Effector memory CD8-positive, alpha-beta T cell (primary cell): ENCODE measurements at regions not wholly inside any gene's neighbourhood (a gene's known extent, or its start where the extent isn't known, plus 50 kb on each side); places are given as distances from the start of the nearest gene placed in this dataset.

Experiments used
- ATAC-seq: fragments of 150-1000 bp; cut with Tn5 transposase; replicated peaks from 2 replicates; pipeline ENCODE4 v1.10.0; 2021; ENCODE audit warnings: mild to moderate bottlenecking, moderate library complexity
- DNase-seq, 3 experiments: peaks; one replicate each; pipeline ENCODE4 v3.0.0; 2021
- H3K27ac Mint-ChIP-seq, 2 donors: one replicate each; pipeline ENCODE4 v1.8.0; 2022; ENCODE audit warnings: mild to moderate bottlenecking in 2 of 2, mixed read lengths in 2 of 2, moderate library complexity in 2 of 2
- H3K27me3 Mint-ChIP-seq, 2 donors: one replicate each; pipeline ENCODE4 v1.8.0; 2022; ENCODE audit warnings: mixed read lengths in 2 of 2
- H3K36me3 Mint-ChIP-seq: one replicate; pipeline ENCODE4 v1.8.0; 2022; ENCODE audit warnings: mild to moderate bottlenecking, moderate library complexity, mixed read lengths; ENCODE audit not compliant: insufficient read depth
- H3K4me1 Mint-ChIP-seq, 2 donors: one replicate each; pipeline ENCODE4 v1.8.0; 2022; ENCODE audit warnings: low read depth in 2 of 2, mixed read lengths in 2 of 2
- H3K4me3 Mint-ChIP-seq, 2 donors: one replicate each; pipeline ENCODE4 v1.8.0; 2022; ENCODE audit warnings: mild to moderate bottlenecking in 2 of 2, mixed read lengths in 2 of 2, moderate library complexity in 2 of 2
- H3K9me3 Mint-ChIP-seq, 2 donors: one replicate each; pipeline ENCODE4 v1.8.0; 2022; ENCODE audit warnings: mixed read lengths in 2 of 2

- ATAC-seq: no peak
- Mint-ChIP-seq H3K4me1 (no peaks in the 10 kb centered on the region), H3K4me3 (no peak overlapping the region), H3K27ac (no peak overlapping the region), H3K36me3 (no peaks in the 10 kb centered on the region), H3K9me3 (peaks cover 0 to 3% of the 10 kb centered on the region in 2 donors), H3K27me3 (peaks cover 0 to 3% of the 10 kb centered on the region in 2 donors)
- DNase-seq: no peak
These were observed 286.4 kb upstream of the MEOX2 start for GRCh38 chr7:15972862-15973275.

GRCh38 chr7:15967551-15967950 is 281.1 kb upstream of the MEOX2 start:
- Mint-ChIP-seq H3K9me3 (no peaks in the 10 kb centered on the region), H3K27ac (no peak overlapping the region), H3K4me1 (no peaks in the 10 kb centered on the region), H3K36me3 (no peaks in the 10 kb centered on the region), H3K4me3 (no peak overlapping the region), H3K27me3 (no peaks in the 10 kb centered on the region)
- no peak for DNase-seq
- no peak for ATAC-seq

- no peak for ATAC-seq
- Mint-ChIP-seq H3K4me1 (no peaks in the 10 kb centered on the region), H3K4me3 (no peak overlapping the region), H3K36me3 (no peaks in the 10 kb centered on the region), H3K27me3 (no peaks in the 10 kb centered on the region), H3K27ac (no peak overlapping the region), H3K9me3 (no peaks in the 10 kb centered on the region)
- DNase-seq: no peak
These were observed 280.6 kb upstream of the MEOX2 start for GRCh38 chr7:15967121-15967520.

- ATAC-seq (no peak), DNase-seq (no peak)
- no peaks in the 10 kb centered on the region for H3K36me3 Mint-ChIP-seq
- H3K27me3 Mint-ChIP-seq: no peaks in the 10 kb centered on the region
- no peak overlapping the region for H3K27ac Mint-ChIP-seq
- H3K4me3 Mint-ChIP-seq: no peak overlapping the region
- H3K9me3 Mint-ChIP-seq: peaks cover 0 to 2% of the 10 kb centered on the region in 2 donors
- no peaks in the 10 kb centered on the region for H3K4me1 Mint-ChIP-seq
These were observed 276.7 kb upstream of the MEOX2 start for GRCh38 chr7:15963206-15963605.

GRCh38 chr7:15954671-15955354 is 268.3 kb upstream of the MEOX2 start:
- Mint-ChIP-seq H3K4me1 (no peaks in the 10 kb centered on the region), H3K27ac (no peak overlapping the region), H3K4me3 (no peak overlapping the region), H3K27me3 (no peaks in the 10 kb centered on the region), H3K36me3 (no peaks in the 10 kb centered on the region), H3K9me3 (peaks cover 0 to 10% of the 10 kb centered on the region in 2 donors)
- ATAC-seq (no peak), DNase-seq (no peak)

- H3K27me3 Mint-ChIP-seq: no peaks in the 10 kb centered on the region
- H3K36me3 Mint-ChIP-seq: no peaks in the 10 kb centered on the region
- no peak overlapping the region for H3K27ac Mint-ChIP-seq
- DNase-seq (no peak), ATAC-seq (no peak)
- no peaks in the 10 kb centered on the region for H3K4me1 Mint-ChIP-seq
- no peak overlapping the region for H3K4me3 Mint-ChIP-seq
- peaks cover 0 to 8% of the 10 kb centered on the region in 2 donors for H3K9me3 Mint-ChIP-seq
These were observed 263.8 kb upstream of the MEOX2 start for GRCh38 chr7:15950299-15950698.

- H3K4me3 Mint-ChIP-seq: no peak overlapping the region
- no peaks in the 10 kb centered on the region for H3K27me3 Mint-ChIP-seq
- no peak for ATAC-seq
- no peak overlapping the region for H3K27ac Mint-ChIP-seq
- no peaks in the 10 kb centered on the region for H3K4me1 Mint-ChIP-seq
- H3K36me3 Mint-ChIP-seq: no peaks in the 10 kb centered on the region
- peaks cover 0 to 4% of the 10 kb centered on the region in 2 donors for H3K9me3 Mint-ChIP-seq
- DNase-seq: no peak
These were observed 261.3 kb upstream of the MEOX2 start for GRCh38 chr7:15947754-15948153.

GRCh38 chr7:15938115-15938514 is 251.6 kb upstream of the MEOX2 start:
- no peak overlapping the region for H3K27ac Mint-ChIP-seq
- peaks cover 0 to 2% of the 10 kb centered on the region in 2 donors for H3K9me3 Mint-ChIP-seq
- no peaks in the 10 kb centered on the region for H3K36me3 Mint-ChIP-seq
- H3K4me3 Mint-ChIP-seq: no peak overlapping the region
- H3K27me3 Mint-ChIP-seq: no peaks in the 10 kb centered on the region
- H3K4me1 Mint-ChIP-seq: no peaks in the 10 kb centered on the region
- DNase-seq (no peak), ATAC-seq (no peak)

GRCh38 chr7:15937571-15937970 is 251.1 kb upstream of the MEOX2 start:
- Mint-ChIP-seq H3K27ac (no peak overlapping the region), H3K4me1 (no peaks in the 10 kb centered on the region), H3K27me3 (no peaks in the 10 kb centered on the region), H3K4me3 (no peak overlapping the region), H3K36me3 (no peaks in the 10 kb centered on the region), H3K9me3 (peaks cover 0 to 2% of the 10 kb centered on the region in 2 donors)
- ATAC-seq (no peak), DNase-seq (no peak)

GRCh38 chr7:15936991-15937390 is 250.5 kb upstream of the MEOX2 start:
- Mint-ChIP-seq H3K9me3 (peaks cover 0 to 2% of the 10 kb centered on the region in 2 donors), H3K4me1 (no peaks in the 10 kb centered on the region), H3K27ac (no peak overlapping the region), H3K4me3 (no peak overlapping the region), H3K27me3 (no peaks in the 10 kb centered on the region), H3K36me3 (no peaks in the 10 kb centered on the region)
- DNase-seq (no peak), ATAC-seq (no peak)

- ATAC-seq (no peak), DNase-seq (no peak)
- no peak overlapping the region for H3K4me3 Mint-ChIP-seq
- H3K9me3 Mint-ChIP-seq: peaks cover 0 to 4% of the 10 kb centered on the region in 2 donors
- H3K36me3 Mint-ChIP-seq: no peaks in the 10 kb centered on the region
- H3K27me3 Mint-ChIP-seq: no peaks in the 10 kb centered on the region
- H3K4me1 Mint-ChIP-seq: no peaks in the 10 kb centered on the region
- no peak overlapping the region for H3K27ac Mint-ChIP-seq
These were observed 245.8 kb upstream of the MEOX2 start for GRCh38 chr7:15932318-15932717.

- no peak overlapping the region for H3K27ac Mint-ChIP-seq
- H3K9me3 Mint-ChIP-seq: peaks cover 7% of the 10 kb centered on the region in 2 donors
- no peaks in the 10 kb centered on the region for H3K27me3 Mint-ChIP-seq
- no peak overlapping the region for H3K4me3 Mint-ChIP-seq
- ATAC-seq (no peak), DNase-seq (no peak)
- no peaks in the 10 kb centered on the region for H3K36me3 Mint-ChIP-seq
- H3K4me1 Mint-ChIP-seq: no peaks in the 10 kb centered on the region
These were observed 242.9 kb upstream of the MEOX2 start for GRCh38 chr7:15929411-15929810.

GRCh38 chr7:15925608-15926007 is 239.1 kb upstream of the MEOX2 start:
- no peaks in the 10 kb centered on the region for H3K27me3 Mint-ChIP-seq
- H3K27ac Mint-ChIP-seq: no peak overlapping the region
- no peaks in the 10 kb centered on the region for H3K4me1 Mint-ChIP-seq
- ATAC-seq (no peak), DNase-seq (no peak)
- H3K9me3 Mint-ChIP-seq: peaks cover 6 to 7% of the 10 kb centered on the region in 2 donors
- H3K4me3 Mint-ChIP-seq: no peak overlapping the region
- H3K36me3 Mint-ChIP-seq: peaks cover 2% of the 10 kb centered on the region

- Mint-ChIP-seq H3K27ac (no peak overlapping the region), H3K9me3 (peaks cover 6 to 7% of the 10 kb centered on the region in 2 donors), H3K4me3 (no peak overlapping the region), H3K36me3 (peaks cover 2% of the 10 kb centered on the region), H3K27me3 (no peaks in the 10 kb centered on the region), H3K4me1 (no peaks in the 10 kb centered on the region)
- ATAC-seq: no peak
- DNase-seq: no peak
These were observed 238.4 kb upstream of the MEOX2 start for GRCh38 chr7:15924910-15925309.
